ENCODE measurements at regions not wholly inside any gene's neighbourhood (a gene's known extent, or its start where the extent isn't known, plus 50 kb on each side); places are given as distances from the start of the nearest gene placed in this dataset.
A peak's percentile ranks its signal among the peaks of the same experiment; 100 is the strongest.

- DNase-seq: no peak
Observed at GRCh38 chr14:29486132-29486531, 441.5 kb downstream of the PRKD1 start.

- DNase-seq: no peak
Observed at GRCh38 chr14:29489911-29490425, 437.7 kb downstream of the PRKD1 start.

- no peak for DNase-seq
Observed at GRCh38 chr14:29493849-29494248, 433.8 kb downstream of the PRKD1 start.

GRCh38 chr14:29494312-29494711 lies 433.3 kb downstream of the PRKD1 start:
- no peak for DNase-seq

GRCh38 chr14:29503903-29504302 lies 423.7 kb downstream of the PRKD1 start:
- no peak for DNase-seq

- no peak for DNase-seq
Observed at GRCh38 chr14:29518335-29518734, 409.3 kb downstream of the PRKD1 start.

GRCh38 chr14:29521526-29522137 lies 406.0 kb downstream of the PRKD1 start:
- DNase-seq: peak; percentile 29
